ENCODE measurements at regions not wholly inside any gene's neighbourhood (a gene's known extent, or its start where the extent isn't known, plus 50 kb on each side); places are given as distances from the start of the nearest gene placed in this dataset.

DNA sequence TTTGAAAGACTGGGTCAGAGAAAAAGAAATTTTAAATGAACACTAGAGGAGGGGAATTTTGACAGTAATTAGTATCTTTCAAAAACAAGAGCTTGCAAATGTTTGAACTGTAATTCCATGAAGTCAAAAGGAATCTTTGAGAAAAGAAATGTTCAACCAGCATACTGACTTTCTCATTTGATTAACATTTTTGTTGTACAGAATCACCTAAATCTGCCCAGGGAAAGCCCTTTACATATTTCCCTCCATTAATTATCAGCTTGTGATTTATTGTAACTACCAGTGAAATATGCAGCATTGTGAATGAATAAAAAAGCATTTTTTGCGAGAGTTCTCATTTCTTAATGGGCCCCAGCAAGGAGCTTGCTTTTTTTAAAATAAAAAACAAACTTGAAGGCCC is 61.2 kb upstream of the CCDC91 start:
- Histone ChIP-seq H3K27me3 (ENCODE audit: insufficient read depth, low read length) (no peaks in the 10 kb centered on the region), H3K27ac (ENCODE audit: low read depth, low read length) (no peak overlapping the region), H3K36me3 (ENCODE audit: insufficient read depth, low read length) (no peaks in the 10 kb centered on the region), H3K4me3 (ENCODE audit: low read length in 2 of 2) (no peak overlapping the region), H3K9me3 (ENCODE audit: control insufficient read depth in 1 of 2, low read length in 2 of 2) (no peaks in the 10 kb centered on the region), H3K4me1 (ENCODE audit: insufficient read depth, low read length) (no peaks in the 10 kb centered on the region)
- POLR2A ChIA-PET (ENCODE audit: partially characterized antibody): no interaction called here
- Mint-ChIP-seq H3K9me3 (no peaks in the 10 kb centered on the region), H3K27me3 (no peaks in the 10 kb centered on the region), H3K4me1 (peaks cover 0 to 2% (median 0%) of the 10 kb centered on the region in 4 donors), H3K4me3 (no peak overlapping the region), H3K36me3 (peaks cover 0 to 6% of the 10 kb centered on the region in 2 donors), H3K27ac (peak overlapping the region in 1 of 7 donors; percentile 4)
- no peak for DNase-seq
- CTCF ChIA-PET (ENCODE audit: partially characterized antibody): no interaction called here
- intact Hi-C loops (cut with micrococcal nuclease): no loop called here

DNA sequence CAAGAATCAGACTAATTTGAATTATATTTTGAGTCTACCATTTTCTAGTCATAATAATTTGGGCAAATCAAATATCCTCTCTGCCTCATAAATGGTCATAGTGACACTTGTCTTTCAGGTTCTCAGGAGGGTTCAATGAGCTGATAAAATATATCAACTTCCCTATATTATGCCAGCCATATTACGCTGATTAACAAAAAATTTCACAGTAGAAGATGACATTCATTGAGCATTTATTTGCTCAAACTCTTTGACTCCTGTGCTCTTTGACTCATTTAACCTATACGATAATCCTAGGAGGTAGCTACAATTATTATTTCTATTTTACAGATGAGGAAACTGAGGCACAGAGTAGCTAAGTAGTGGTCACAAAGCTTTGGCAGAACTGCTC is 60.0 kb upstream of the CCDC91 start:
- intact Hi-C loops (cut with micrococcal nuclease): no loop called here
- CTCF ChIA-PET (ENCODE audit: partially characterized antibody): no interaction called here
- H3K27me3 ChIP-seq (ENCODE audit: insufficient read depth, low read length): no peaks in the 10 kb centered on the region
- Mint-ChIP-seq H3K36me3 (peaks cover 0 to 6% of the 10 kb centered on the region in 2 donors), H3K4me1 (peaks cover 0 to 2% (median 0%) of the 10 kb centered on the region in 4 donors), H3K27ac (no peak overlapping the region), H3K9me3 (no peaks in the 10 kb centered on the region), H3K27me3 (no peaks in the 10 kb centered on the region), H3K4me3 (no peak overlapping the region)
- POLR2A ChIA-PET (ENCODE audit: partially characterized antibody): no interaction called here
- DNase-seq: no peak
- no peaks in the 10 kb centered on the region for H3K9me3 ChIP-seq (ENCODE audit: control insufficient read depth in 1 of 2, low read length in 2 of 2)
- no peaks in the 10 kb centered on the region for H3K4me1 ChIP-seq (ENCODE audit: insufficient read depth, low read length)
- no peaks in the 10 kb centered on the region for H3K36me3 ChIP-seq (ENCODE audit: insufficient read depth, low read length)
- H3K4me3 ChIP-seq (ENCODE audit: low read length in 2 of 2): no peak overlapping the region
- no peak overlapping the region for H3K27ac ChIP-seq (ENCODE audit: low read depth, low read length)

DNA sequence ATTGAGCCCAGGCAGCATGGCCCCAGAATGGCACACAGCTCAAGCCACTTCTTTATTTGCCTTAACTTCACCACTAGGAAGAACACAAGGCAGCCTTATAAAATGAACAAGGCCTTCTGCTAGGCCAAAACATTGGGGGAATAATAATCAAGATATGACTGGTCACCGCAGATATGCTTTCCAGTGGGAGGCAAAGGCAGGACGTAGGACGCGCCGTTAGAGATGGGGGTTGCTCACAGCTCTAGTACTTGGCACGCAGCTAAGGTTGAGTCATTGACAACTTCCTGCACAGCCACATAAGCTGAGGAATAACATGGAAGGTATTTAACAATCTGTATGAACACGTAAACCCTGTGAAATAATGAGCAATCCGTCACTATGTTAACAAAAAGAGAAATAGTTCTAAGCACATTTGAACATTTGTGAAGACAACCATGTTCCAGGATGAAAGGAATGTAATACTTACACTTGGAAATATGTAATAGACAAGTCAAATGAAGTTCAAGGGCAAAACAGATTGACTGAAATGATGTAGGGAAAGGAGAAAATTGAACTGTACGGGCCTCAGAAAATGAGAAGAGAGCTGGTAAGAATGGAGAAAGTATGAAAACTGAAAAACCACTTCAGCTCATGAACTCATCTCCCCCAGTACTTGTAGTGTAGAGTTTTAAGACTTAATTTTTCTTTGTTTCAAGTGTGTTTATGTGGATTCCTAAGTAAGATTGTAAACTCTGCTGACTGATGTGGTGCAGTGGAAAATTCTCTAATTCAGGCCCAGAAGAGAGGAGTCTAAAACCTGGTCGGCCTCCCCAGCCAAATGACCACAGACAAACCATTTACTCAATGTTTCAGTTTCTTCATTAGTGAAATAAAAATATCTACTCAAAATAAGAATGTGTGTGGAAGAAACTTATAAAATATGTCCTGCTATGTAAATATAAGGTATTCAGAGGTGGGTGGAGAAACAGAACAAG is 59.3 kb upstream of the CCDC91 start:
- Mint-ChIP-seq H3K27me3 (no peaks in the 10 kb centered on the region), H3K9me3 (no peaks in the 10 kb centered on the region), H3K36me3 (peaks cover 0 to 6% of the 10 kb centered on the region in 2 donors), H3K4me1 (peaks cover 0 to 2% (median 0%) of the 10 kb centered on the region in 4 donors), H3K27ac (no peak overlapping the region), H3K4me3 (no peak overlapping the region)
- Histone ChIP-seq H3K27ac (ENCODE audit: low read depth, low read length) (no peak overlapping the region), H3K9me3 (ENCODE audit: control insufficient read depth in 1 of 2, low read length in 2 of 2) (no peaks in the 10 kb centered on the region), H3K4me3 (ENCODE audit: low read length in 2 of 2) (no peak overlapping the region), H3K4me1 (ENCODE audit: insufficient read depth, low read length) (no peaks in the 10 kb centered on the region), H3K36me3 (ENCODE audit: insufficient read depth, low read length) (no peaks in the 10 kb centered on the region), H3K27me3 (ENCODE audit: insufficient read depth, low read length) (no peaks in the 10 kb centered on the region)
- POLR2A ChIA-PET (ENCODE audit: partially characterized antibody): no interaction called here
- CTCF ChIA-PET (ENCODE audit: partially characterized antibody): no interaction called here
- no peak for DNase-seq
- intact Hi-C loops (cut with micrococcal nuclease): no loop called here

DNA sequence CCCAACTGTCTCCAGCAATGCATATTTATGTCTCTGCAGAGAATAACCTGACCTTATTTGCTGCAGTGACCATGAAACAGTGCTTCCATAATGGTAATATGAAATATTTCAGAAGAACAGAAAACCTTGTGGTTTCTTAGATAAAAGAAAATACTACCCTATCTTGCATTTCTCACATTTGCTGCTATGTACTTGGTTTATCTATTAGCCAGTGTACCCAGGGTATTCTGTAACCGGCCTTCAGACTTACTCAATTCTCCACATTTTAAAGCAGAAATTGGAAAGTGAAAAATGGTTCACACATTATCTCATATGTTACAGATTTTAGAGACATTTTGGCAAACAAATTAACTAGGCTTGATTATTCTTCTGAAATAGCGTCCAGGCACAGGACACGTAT is 57.9 kb upstream of the CCDC91 start:
- Histone ChIP-seq H3K27ac (ENCODE audit: low read depth, low read length) (no peak overlapping the region), H3K27me3 (ENCODE audit: insufficient read depth, low read length) (no peaks in the 10 kb centered on the region), H3K9me3 (ENCODE audit: control insufficient read depth in 1 of 2, low read length in 2 of 2) (no peaks in the 10 kb centered on the region), H3K4me3 (ENCODE audit: low read length in 2 of 2) (no peak overlapping the region), H3K4me1 (ENCODE audit: insufficient read depth, low read length) (no peaks in the 10 kb centered on the region), H3K36me3 (ENCODE audit: insufficient read depth, low read length) (no peaks in the 10 kb centered on the region)
- POLR2A ChIA-PET (ENCODE audit: partially characterized antibody): no interaction called here
- no peaks in the 10 kb centered on the region for H3K27me3 Mint-ChIP-seq
- H3K9me3 Mint-ChIP-seq: no peaks in the 10 kb centered on the region
- peaks cover 0 to 6% of the 10 kb centered on the region in 2 donors for H3K36me3 Mint-ChIP-seq
- DNase-seq: no peak
- intact Hi-C loops (cut with micrococcal nuclease): no loop called here
- CTCF ChIA-PET (ENCODE audit: partially characterized antibody): no interaction called here
- no peak overlapping the region for H3K4me3 Mint-ChIP-seq
- peaks cover 0 to 2% (median 0%) of the 10 kb centered on the region in 4 donors for H3K4me1 Mint-ChIP-seq
- no peak overlapping the region for H3K27ac Mint-ChIP-seq

DNA sequence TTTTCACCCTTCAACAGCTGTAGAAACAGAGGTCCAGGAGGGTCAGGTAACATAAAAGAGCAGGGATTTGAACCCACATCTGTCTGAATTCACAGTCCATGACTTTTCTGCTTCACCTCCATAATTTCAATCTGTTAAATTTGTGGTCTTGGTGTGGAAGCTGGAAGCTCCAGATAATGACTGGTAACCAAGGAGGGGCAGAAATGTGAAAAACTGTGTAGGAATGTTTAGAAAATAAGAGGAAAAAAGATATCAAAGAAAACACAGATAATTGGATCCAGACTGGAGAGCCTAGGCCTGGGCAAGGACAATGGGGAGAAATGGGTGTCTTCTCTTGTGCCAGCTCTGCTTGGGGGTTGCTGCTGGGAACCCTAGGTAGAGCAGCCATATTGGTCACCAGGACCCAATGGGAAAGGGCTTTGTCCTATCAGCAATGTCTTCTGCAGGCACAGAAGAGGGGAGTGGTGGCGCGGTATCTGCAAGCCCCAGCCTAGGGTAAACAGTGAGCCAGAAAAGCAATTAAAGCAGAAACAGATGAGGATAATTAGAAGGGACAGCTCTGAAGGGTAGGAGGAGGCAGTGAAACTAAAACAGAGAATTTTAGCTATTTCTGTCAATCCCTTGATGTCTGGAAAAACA is 54.3 kb upstream of the CCDC91 start:
- no peaks in the 10 kb centered on the region for H3K9me3 ChIP-seq (ENCODE audit: control insufficient read depth in 1 of 2, low read length in 2 of 2)
- no peaks in the 10 kb centered on the region for H3K36me3 Mint-ChIP-seq
- no peaks in the 10 kb centered on the region for H3K9me3 Mint-ChIP-seq
- no peak overlapping the region for H3K27ac ChIP-seq (ENCODE audit: low read depth, low read length)
- no peaks in the 10 kb centered on the region for H3K4me1 ChIP-seq (ENCODE audit: insufficient read depth, low read length)
- H3K27me3 Mint-ChIP-seq: peaks cover 0 to 2% of the 10 kb centered on the region in 2 donors
- DNase-seq: no peak
- no peaks in the 10 kb centered on the region for H3K27me3 ChIP-seq (ENCODE audit: insufficient read depth, low read length)
- H3K36me3 ChIP-seq (ENCODE audit: insufficient read depth, low read length): no peaks in the 10 kb centered on the region
- no peak overlapping the region for H3K27ac Mint-ChIP-seq
- no peak overlapping the region for H3K4me3 Mint-ChIP-seq
- POLR2A ChIA-PET (ENCODE audit: partially characterized antibody): no interaction called here
- no peak overlapping the region for H3K4me3 ChIP-seq (ENCODE audit: low read length in 2 of 2)
- intact Hi-C loops (cut with micrococcal nuclease): no loop called here
- CTCF ChIA-PET (ENCODE audit: partially characterized antibody): no interaction called here
- H3K4me1 Mint-ChIP-seq: peaks cover 0 to 2% (median 0%) of the 10 kb centered on the region in 4 donors

DNA sequence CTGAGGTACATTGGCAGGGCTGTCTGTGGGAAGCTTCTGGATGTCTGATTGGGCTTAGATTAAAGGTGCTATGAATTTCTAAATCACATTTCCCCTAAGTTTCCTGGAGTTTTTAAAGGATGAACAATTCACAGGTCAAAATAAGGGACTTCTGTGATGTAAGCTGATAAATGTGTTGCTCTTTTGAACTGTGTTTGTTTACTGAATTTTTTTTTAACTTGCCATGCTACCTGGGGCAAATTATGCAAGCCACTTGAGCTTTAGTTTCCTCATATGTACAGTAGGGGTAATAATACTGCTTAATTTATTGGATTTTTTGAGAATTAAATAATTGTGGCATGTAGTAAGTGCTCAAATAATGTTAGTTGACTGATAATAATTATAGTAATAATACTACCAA is 52.8 kb upstream of the CCDC91 start:
- Histone ChIP-seq H3K36me3 (ENCODE audit: insufficient read depth, low read length) (no peaks in the 10 kb centered on the region), H3K4me1 (ENCODE audit: insufficient read depth, low read length) (no peaks in the 10 kb centered on the region), H3K27me3 (ENCODE audit: insufficient read depth, low read length) (no peaks in the 10 kb centered on the region), H3K27ac (ENCODE audit: low read depth, low read length) (no peak overlapping the region), H3K9me3 (ENCODE audit: control insufficient read depth in 1 of 2, low read length in 2 of 2) (no peaks in the 10 kb centered on the region), H3K4me3 (ENCODE audit: low read length in 2 of 2) (no peak overlapping the region)
- no peaks in the 10 kb centered on the region for H3K36me3 Mint-ChIP-seq
- POLR2A ChIA-PET (ENCODE audit: partially characterized antibody): no interaction called here
- H3K9me3 Mint-ChIP-seq: no peaks in the 10 kb centered on the region
- no peak overlapping the region for H3K27ac Mint-ChIP-seq
- H3K27me3 Mint-ChIP-seq: peaks cover 0 to 4% of the 10 kb centered on the region in 2 donors
- H3K4me3 Mint-ChIP-seq: no peak overlapping the region
- CTCF ChIA-PET (ENCODE audit: partially characterized antibody): no interaction called here
- H3K4me1 Mint-ChIP-seq: no peaks in the 10 kb centered on the region
- intact Hi-C loops (cut with micrococcal nuclease): no loop called here
- no peak for DNase-seq

DNA sequence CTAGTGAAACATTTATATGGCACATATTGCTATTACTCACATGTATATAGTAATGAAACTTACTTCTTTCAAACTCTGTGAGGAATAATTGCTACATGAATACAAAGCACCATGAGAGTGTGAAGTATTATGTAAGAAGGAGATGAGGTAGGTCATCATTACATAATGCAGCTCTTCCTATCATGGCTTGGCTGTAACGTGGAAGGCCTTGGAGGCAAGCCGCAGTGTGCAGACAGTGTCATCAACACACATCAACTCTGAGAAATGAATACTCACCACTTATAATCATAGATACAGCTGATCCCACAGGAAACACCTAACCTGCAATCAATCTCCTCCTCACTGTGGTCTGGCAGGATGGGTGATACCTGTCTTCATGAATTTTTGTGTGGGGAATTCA is 49.9 kb upstream of the CCDC91 start:
- Mint-ChIP-seq H3K4me3 (no peak overlapping the region), H3K27me3 (peaks cover 1 to 4% of the 10 kb centered on the region in 2 donors), H3K4me1 (no peaks in the 10 kb centered on the region), H3K9me3 (no peaks in the 10 kb centered on the region), H3K36me3 (no peaks in the 10 kb centered on the region), H3K27ac (no peak overlapping the region)
- intact Hi-C loops (cut with micrococcal nuclease): no loop called here
- CTCF ChIA-PET (ENCODE audit: partially characterized antibody): no interaction called here
- H3K4me1 ChIP-seq (ENCODE audit: insufficient read depth, low read length): no peaks in the 10 kb centered on the region
- no peak for DNase-seq
- H3K27me3 ChIP-seq (ENCODE audit: insufficient read depth, low read length): no peaks in the 10 kb centered on the region
- H3K27ac ChIP-seq (ENCODE audit: low read depth, low read length): no peak overlapping the region
- POLR2A ChIA-PET (ENCODE audit: partially characterized antibody): no interaction called here
- H3K9me3 ChIP-seq (ENCODE audit: control insufficient read depth in 1 of 2, low read length in 2 of 2): no peaks in the 10 kb centered on the region
- H3K36me3 ChIP-seq (ENCODE audit: insufficient read depth, low read length): no peaks in the 10 kb centered on the region
- H3K4me3 ChIP-seq (ENCODE audit: low read length in 2 of 2): no peak overlapping the region

All from CD4-positive, alpha-beta memory T cell (primary cell).